ENCODE measurements at regions not wholly inside any gene's neighbourhood (a gene's known extent, or its start where the extent isn't known, plus 50 kb on each side); places are given as distances from the start of the nearest gene placed in this dataset.

- RAD21 ChIA-PET (ENCODE audit: low non-redundant PET in 1 of 2, low total read pairs in 2 of 2, uncharacterized antibody in 2 of 2, unreplicated experiment in 2 of 2) = no interaction called here
- Histone ChIP-seq H3K4me2 (ENCODE audit: low read length) (no peak overlapping the region), H3K9me2 (ENCODE audit: insufficient read depth) (no peaks in the 10 kb centered on the region), H3K36me3 (ENCODE audit: control insufficient read depth in 1 of 2, insufficient read depth in 2 of 2, low read length in 2 of 2) (no peaks in the 10 kb centered on the region), H3K27me3 (ENCODE audit: insufficient read depth, low read length) (no peaks in the 10 kb centered on the region), H2AFZ (ENCODE audit: low read depth, low read length, poor library complexity, severe bottlenecking) (no peak overlapping the region), H3K9me3 (ENCODE audit: control insufficient read depth in 1 of 2, insufficient read depth in 1 of 2, low read depth in 1 of 2, low read length in 2 of 2) (no peaks in the 10 kb centered on the region), H3K27ac (ENCODE audit: low read depth, low read length) (no peak overlapping the region), H3K4me1 (ENCODE audit: control insufficient read depth in 1 of 2, insufficient read depth in 2 of 2, low read length in 2 of 2) (no peaks in the 10 kb centered on the region), H3K79me2 (ENCODE audit: insufficient read depth, low read length) (no peaks in the 10 kb centered on the region), H4K20me1 (ENCODE audit: insufficient read depth) (no peaks in the 10 kb centered on the region; the same call in 1 of the 2 replicates), H3K9ac (ENCODE audit: low read length) (no peak overlapping the region), H3K4me3 (replicated peaks in 1 of 2; ENCODE audit: low read depth in 1 of 2, low read length in 2 of 2) (no peak overlapping the region)
- CTCF ChIA-PET = no interaction called here
- TF ChIP-seq SP1 (IDR thresholded peaks at IDR 0.05; ENCODE audit: low read depth) = no peak
- ATAC-seq = no peak
- BruUV-seq (replicated peaks) = no TSS peak
- no peak for DNase-seq (ENCODE audit: low read depth, low spot score)
- intact Hi-C loops (cut with micrococcal nuclease) = no loop called here
- POLR2A ChIA-PET = no interaction called here
These were observed 356.8 kb downstream of the EFNA5 start for GRCh38 chr5:107313921-107314320.

DNA sequence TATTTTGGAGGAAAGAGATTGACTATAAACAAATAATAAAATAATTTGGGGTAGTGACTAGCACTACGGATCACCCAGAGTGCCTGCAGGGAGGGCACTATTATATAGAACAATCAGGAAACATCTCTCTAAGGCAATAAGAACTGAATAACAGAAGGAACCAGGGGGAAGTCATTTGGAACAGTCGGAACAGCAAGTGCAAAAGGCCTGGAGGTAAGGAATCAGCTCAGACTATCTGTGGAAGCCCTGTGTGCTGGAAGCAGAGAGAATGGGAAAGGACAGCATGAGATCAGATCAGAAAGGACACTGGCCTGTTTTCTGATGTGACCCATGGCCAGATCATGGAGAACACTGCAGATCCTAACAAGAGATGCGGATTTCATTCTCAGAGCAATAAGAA, 357.6 kb downstream of the EFNA5 start:
- no peaks in the 10 kb centered on the region for H3K79me2 ChIP-seq (ENCODE audit: insufficient read depth, low read length)
- intact Hi-C loops (cut with micrococcal nuclease) = no loop called here
- H3K27ac ChIP-seq (ENCODE audit: low read depth, low read length) = no peak overlapping the region
- TF ChIP-seq, protein P1, sequence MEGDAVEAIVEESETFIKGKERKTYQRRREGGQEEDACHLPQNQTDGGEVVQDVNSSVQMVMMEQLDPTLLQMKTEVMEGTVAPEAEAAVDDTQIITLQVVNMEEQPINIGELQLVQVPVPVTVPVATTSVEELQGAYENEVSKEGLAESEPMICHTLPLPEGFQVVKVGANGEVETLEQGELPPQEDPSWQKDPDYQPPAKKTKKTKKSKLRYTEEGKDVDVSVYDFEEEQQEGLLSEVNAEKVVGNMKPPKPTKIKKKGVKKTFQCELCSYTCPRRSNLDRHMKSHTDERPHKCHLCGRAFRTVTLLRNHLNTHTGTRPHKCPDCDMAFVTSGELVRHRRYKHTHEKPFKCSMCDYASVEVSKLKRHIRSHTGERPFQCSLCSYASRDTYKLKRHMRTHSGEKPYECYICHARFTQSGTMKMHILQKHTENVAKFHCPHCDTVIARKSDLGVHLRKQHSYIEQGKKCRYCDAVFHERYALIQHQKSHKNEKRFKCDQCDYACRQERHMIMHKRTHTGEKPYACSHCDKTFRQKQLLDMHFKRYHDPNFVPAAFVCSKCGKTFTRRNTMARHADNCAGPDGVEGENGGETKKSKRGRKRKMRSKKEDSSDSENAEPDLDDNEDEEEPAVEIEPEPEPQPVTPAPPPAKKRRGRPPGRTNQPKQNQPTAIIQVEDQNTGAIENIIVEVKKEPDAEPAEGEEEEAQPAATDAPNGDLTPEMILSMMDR (IDR thresholded peaks at IDR 0.05 in 2 of 3, conservative IDR thresholded peaks at IDR 0.05 in 1 of 3; ENCODE audit: borderline replicate concordance in 1 of 3, insufficient read depth in 1 of 3, low read depth in 2 of 3, low read length in 2 of 3) = no peak
- TF ChIP-seq EGR1 (IDR thresholded peaks at IDR 0.05; ENCODE audit: low read depth) (no peak), FOSL1 (IDR thresholded peaks at IDR 0.05; ENCODE audit: low read depth) (no peak), RAD21 (IDR thresholded peaks at IDR 0.05; ENCODE audit: low read depth) (no peak), SIN3A (IDR thresholded peaks at IDR 0.05; ENCODE audit: low read depth) (no peak), JUND (IDR thresholded peaks at IDR 0.05) (no peak), SP1 (IDR thresholded peaks at IDR 0.05; ENCODE audit: low read depth) (no peak), CEBPB (IDR thresholded peaks at IDR 0.05; ENCODE audit: low read depth) (no peak), ZFX (IDR thresholded peaks at IDR 0.05) (no peak), ATF3 (IDR thresholded peaks at IDR 0.05) (no peak), SRF (IDR thresholded peaks at IDR 0.05; ENCODE audit: low read depth) (no peak), EZH2 (IDR thresholded peaks at IDR 0.05) (no peak), ZNF274 (IDR thresholded peaks at IDR 0.05; ENCODE audit: low read depth, low read length) (no peak)
- TF ChIP-seq, protein P2, sequence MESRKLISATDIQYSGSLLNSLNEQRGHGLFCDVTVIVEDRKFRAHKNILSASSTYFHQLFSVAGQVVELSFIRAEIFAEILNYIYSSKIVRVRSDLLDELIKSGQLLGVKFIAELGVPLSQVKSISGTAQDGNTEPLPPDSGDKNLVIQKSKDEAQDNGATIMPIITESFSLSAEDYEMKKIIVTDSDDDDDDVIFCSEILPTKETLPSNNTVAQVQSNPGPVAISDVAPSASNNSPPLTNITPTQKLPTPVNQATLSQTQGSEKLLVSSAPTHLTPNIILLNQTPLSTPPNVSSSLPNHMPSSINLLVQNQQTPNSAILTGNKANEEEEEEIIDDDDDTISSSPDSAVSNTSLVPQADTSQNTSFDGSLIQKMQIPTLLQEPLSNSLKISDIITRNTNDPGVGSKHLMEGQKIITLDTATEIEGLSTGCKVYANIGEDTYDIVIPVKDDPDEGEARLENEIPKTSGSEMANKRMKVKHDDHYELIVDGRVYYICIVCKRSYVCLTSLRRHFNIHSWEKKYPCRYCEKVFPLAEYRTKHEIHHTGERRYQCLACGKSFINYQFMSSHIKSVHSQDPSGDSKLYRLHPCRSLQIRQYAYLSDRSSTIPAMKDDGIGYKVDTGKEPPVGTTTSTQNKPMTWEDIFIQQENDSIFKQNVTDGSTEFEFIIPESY (IDR thresholded peaks at IDR 0.05; ENCODE audit: extremely low read depth, insufficient replicate concordance, low read length) = no peak
- TF ChIP-seq, protein P3, sequence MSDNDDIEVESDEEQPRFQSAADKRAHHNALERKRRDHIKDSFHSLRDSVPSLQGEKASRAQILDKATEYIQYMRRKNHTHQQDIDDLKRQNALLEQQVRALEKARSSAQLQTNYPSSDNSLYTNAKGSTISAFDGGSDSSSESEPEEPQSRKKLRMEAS (IDR thresholded peaks at IDR 0.05) = no peak
- ATAC-seq = no peak
- H3K9ac ChIP-seq (ENCODE audit: low read length) = no peak overlapping the region
- ChIA-PET CTCF (no interaction called here), POLR2A (no interaction called here), RAD21 (ENCODE audit: low non-redundant PET in 1 of 2, low total read pairs in 2 of 2, uncharacterized antibody in 2 of 2, unreplicated experiment in 2 of 2) (no interaction called here)
- no peaks in the 10 kb centered on the region for H3K9me2 ChIP-seq (ENCODE audit: insufficient read depth)
- no peaks in the 10 kb centered on the region for H3K4me1 ChIP-seq (ENCODE audit: control insufficient read depth in 1 of 2, insufficient read depth in 2 of 2, low read length in 2 of 2)
- no peak overlapping the region for H3K4me2 ChIP-seq (ENCODE audit: low read length)
- H3K9me3 ChIP-seq (ENCODE audit: control insufficient read depth in 1 of 2, insufficient read depth in 1 of 2, low read depth in 1 of 2, low read length in 2 of 2) = no peaks in the 10 kb centered on the region
- H3K27me3 ChIP-seq (ENCODE audit: insufficient read depth, low read length) = no peaks in the 10 kb centered on the region
- no TSS peak for BruUV-seq (replicated peaks)
- DNase-seq (ENCODE audit: low read depth, low spot score) = no peak
- no peaks in the 10 kb centered on the region for H3K36me3 ChIP-seq (ENCODE audit: control insufficient read depth in 1 of 2, insufficient read depth in 2 of 2, low read length in 2 of 2)
- H2AFZ ChIP-seq (ENCODE audit: low read depth, low read length, poor library complexity, severe bottlenecking) = no peak overlapping the region
- H4K20me1 ChIP-seq (ENCODE audit: insufficient read depth) = no peaks in the 10 kb centered on the region; the same call in 1 of the 2 replicates
- no peak overlapping the region for H3K4me3 ChIP-seq (replicated peaks in 1 of 2; ENCODE audit: low read depth in 1 of 2, low read length in 2 of 2)

Measured in HCT116 (cell line).